GM20431 (cell line): ENCODE measurements at regions not wholly inside any gene's neighbourhood (a gene's known extent, or its start where the extent isn't known, plus 50 kb on each side); places are given as distances from the start of the nearest gene placed in this dataset.

ENCODE experiments used
- in situ Hi-C: fragments of 300-500 bp; cut with MseI, MboI; formaldehyde crosslinking; loops from one replicate; pipeline ENCODE4 v1.15.0; 2020; ENCODE audit warnings: low sequenced_read_pairs; ENCODE audit not compliant: unreplicated experiment

- in situ Hi-C loops = no loop called here
Measured at GRCh38 chr21:21715266-21715969, 717.2 kb downstream of the NCAM2 start.

GRCh38 chr21:21722731-21723130 lies 724.5 kb downstream of the NCAM2 start:
- in situ Hi-C loops = no loop called here

- in situ Hi-C loops = no loop called here
Measured at GRCh38 chr21:21730512-21730911, 732.3 kb downstream of the NCAM2 start.

- in situ Hi-C loops = no loop called here
Measured at GRCh38 chr21:21731626-21732025, 733.4 kb downstream of the NCAM2 start.

GRCh38 chr21:21734088-21734487 lies 735.9 kb downstream of the NCAM2 start:
- in situ Hi-C loops = no loop called here

- in situ Hi-C loops = no loop called here
Measured at GRCh38 chr21:21737186-21737585, 739.0 kb downstream of the NCAM2 start.

GRCh38 chr21:21740207-21740606 lies 742.0 kb downstream of the NCAM2 start:
- in situ Hi-C loops = no loop called here

GRCh38 chr21:21750124-21750825 lies 752.1 kb downstream of the NCAM2 start:
- in situ Hi-C loops = no loop called here

- in situ Hi-C loops = no loop called here
Measured at GRCh38 chr21:21751286-21751685, 753.1 kb downstream of the NCAM2 start.

GRCh38 chr21:21762855-21763254 lies 764.6 kb downstream of the NCAM2 start:
- in situ Hi-C loops = no loop called here

GRCh38 chr21:21764281-21764680 lies 766.1 kb downstream of the NCAM2 start:
- in situ Hi-C loops = no loop called here

GRCh38 chr21:21767276-21767675 lies 769.1 kb downstream of the NCAM2 start:
- in situ Hi-C loops = no loop called here

GRCh38 chr21:21788591-21788990 lies 790.4 kb downstream of the NCAM2 start:
- in situ Hi-C loops = no loop called here

GRCh38 chr21:21801921-21802320 lies 803.7 kb downstream of the NCAM2 start:
- in situ Hi-C loops = no loop called here

GRCh38 chr21:21806711-21807597 lies 808.7 kb downstream of the NCAM2 start:
- in situ Hi-C loops = no loop called here

- in situ Hi-C loops = no loop called here
Measured at GRCh38 chr21:21807598-21807903, 809.3 kb downstream of the NCAM2 start.

GRCh38 chr21:21813289-21813688 lies 815.1 kb downstream of the NCAM2 start:
- in situ Hi-C loops = no loop called here

GRCh38 chr21:21813934-21814333 lies 815.7 kb downstream of the NCAM2 start:
- in situ Hi-C loops = no loop called here

GRCh38 chr21:21816778-21817177 lies 818.6 kb downstream of the NCAM2 start:
- in situ Hi-C loops = no loop called here

- in situ Hi-C loops = no loop called here
Measured at GRCh38 chr21:21818898-21819297, 820.7 kb downstream of the NCAM2 start.

GRCh38 chr21:21828130-21828529 lies 829.9 kb downstream of the NCAM2 start:
- in situ Hi-C loops = no loop called here
